DMS79 treated with DMSO at 0.1 percent for 48 hours (cell line): ENCODE measurements at regions not wholly inside any gene's neighbourhood (a gene's known extent, or its start where the extent isn't known, plus 50 kb on each side); places are given as distances from the start of the nearest gene placed in this dataset.
A peak's percentile ranks its signal among the peaks of the same experiment; 100 is the strongest.

ENCODE experiments used
- DNase-seq: peaks from one replicate; lab custom pipeline; 2025; lab: John Stamatoyannopoulos, UW

DNA sequence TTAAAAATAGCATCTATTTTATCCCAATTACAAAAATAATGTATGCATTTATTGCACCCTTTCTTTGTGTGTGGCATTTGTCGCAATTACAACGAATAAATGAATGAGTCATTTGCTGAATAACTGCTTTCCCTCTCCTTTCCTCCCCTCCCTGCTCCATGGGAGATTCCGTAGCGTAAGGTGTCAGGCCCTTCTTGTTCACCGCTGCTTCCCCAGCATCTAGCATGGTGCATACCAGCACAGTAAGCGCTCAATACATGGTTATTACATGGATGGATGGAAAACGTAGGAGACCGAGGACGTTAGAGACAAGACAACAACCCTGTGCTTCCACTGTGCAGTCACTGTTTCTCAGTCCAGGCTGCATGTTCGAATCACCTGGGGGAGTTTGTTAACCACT lies 336.0 kb upstream of the EEF2KMT start:
- DNase-seq, result no peak

DNA sequence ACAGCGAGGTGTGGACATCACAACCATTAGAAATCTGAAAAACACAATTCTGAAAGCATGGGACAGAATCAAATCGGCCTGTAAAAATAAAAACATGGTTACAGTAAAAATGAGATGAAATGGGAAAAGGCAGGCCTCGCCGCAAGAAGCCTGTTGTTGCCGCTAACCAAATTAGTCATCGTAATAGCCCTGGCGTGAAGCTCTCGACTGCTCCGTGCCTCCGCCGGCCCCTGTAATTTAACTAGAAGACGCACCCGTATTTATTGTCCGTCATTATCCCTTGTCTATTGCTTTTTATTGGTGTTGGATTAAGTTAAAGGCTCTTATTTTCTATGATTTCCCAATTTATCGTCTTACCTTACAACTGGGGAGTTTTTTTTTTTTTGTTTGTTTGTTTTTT lies 334.6 kb upstream of the EEF2KMT start:
- DNase-seq, result no peak

DNA sequence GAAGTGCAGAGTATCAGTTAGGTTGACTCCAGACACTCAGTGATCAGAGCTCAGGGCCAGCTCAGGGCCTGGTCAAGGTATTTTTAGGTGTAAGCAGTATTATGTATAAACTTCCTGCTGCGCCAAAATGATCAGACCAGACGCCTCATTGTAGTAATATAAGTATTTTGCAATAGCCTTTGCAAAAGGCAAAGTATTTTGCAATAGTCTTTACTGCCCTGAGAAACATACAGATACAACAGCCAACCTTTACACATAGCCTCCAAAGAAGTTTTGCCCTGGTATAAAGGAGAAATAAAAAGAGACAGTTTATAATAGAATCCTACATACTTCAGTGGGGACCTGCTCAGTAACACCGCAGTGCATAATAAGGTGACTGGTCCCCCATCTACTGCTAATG lies 333.0 kb upstream of the EEF2KMT start:
- DNase-seq, result no peak

DNA sequence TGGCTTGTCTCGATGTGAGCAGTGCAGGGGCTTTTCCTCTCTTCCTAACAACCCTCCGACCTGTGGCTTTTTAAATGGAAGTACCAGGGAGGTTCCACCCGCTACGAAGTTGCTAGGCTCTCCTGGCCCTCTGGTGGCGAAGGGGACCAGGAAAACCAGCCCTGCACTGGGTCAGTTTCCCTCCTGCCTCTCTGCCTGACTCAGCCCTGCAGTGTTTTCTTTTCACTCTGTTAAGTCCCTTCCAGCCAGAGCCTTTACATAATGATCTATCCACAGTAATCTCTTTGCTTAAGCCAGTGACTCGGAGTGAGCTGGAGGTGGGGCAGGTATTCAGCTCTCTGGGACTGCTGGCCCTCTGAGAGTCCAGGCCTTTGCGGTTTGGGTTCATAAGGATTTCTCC lies 331.3 kb upstream of the EEF2KMT start:
- no peak for DNase-seq

DNA sequence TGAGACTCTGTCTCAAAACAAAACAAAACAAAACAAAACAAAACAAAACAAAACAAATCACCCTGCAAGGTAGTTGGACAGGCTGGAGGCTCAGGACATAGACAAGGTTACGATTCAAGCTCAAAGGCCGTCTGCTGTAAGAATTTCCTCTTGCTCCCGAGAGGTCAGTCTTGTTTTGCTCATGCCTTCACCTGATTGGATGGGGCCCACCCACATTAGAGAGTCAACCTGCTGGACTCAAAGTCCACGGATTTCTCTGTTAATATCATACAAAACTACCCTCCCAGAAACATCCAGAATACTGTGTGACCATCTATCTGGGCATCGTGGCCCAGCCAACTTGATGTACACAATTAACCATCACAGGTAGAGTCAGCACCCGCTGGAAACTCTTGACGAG lies 330.0 kb upstream of the EEF2KMT start:
- DNase-seq, result no peak

DNA sequence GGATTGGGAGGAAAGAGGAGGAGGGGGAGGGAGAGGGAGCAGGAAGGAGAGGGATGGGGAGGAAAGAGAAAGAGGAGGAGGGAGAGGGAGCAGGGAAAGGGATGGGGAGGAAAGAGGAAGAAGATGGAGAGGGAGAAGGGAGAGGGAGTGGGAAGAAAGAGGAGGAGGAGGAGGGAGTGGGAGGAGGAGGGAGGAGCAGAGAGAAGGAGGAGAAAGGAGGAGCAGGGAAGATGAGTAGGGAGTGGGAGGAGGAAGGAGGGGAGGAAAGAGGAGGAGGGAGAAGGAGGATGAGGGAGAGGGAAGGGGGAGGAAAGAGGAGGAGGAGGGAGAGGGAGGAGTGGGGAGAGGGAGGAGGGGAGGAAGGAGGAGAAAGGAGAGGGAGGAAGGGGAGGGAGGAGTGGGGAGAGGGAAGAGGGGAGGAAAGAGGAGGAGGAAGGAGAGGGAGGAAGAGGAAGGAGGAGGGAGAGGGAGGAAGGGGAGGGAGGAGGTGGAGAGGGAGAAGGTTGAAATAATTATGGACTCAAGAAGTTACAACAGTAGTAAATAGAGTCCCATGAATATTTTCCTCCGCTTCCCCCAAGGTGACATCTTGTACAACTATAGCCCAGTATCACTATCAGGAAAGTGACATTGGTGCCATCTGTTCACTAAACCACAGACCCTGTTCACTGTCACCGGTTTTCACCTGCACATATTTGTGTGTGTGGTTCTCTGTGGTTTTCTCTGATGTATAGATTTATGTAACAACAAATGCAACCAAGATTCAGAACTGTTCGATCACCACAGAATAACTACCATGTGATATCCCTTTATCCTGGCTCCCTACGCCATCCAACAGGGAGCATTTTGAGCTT lies 325.3 kb upstream of the EEF2KMT start:
- DNase-seq, result no peak

DNA sequence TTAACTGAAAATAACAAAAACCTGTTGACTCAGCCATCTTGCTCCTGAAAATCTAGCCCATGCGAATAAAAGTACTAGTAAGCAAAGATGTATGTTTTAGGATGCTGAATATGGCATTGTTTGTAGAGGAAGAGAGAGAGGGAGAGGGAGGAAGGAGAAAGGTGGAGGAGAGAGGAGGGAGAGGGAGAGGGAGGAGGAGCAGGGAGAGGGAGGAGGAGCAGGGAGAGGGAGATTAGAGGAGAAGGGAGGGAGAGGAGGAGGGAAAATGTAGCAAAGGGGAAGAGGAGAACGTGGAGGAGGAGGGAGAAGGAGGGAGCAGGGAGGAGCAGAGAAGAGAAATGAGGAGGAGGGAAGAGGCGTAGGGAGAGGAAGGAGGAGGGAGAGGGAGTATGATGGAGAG lies 324.5 kb upstream of the EEF2KMT start:
- DNase-seq, result no peak

DNA sequence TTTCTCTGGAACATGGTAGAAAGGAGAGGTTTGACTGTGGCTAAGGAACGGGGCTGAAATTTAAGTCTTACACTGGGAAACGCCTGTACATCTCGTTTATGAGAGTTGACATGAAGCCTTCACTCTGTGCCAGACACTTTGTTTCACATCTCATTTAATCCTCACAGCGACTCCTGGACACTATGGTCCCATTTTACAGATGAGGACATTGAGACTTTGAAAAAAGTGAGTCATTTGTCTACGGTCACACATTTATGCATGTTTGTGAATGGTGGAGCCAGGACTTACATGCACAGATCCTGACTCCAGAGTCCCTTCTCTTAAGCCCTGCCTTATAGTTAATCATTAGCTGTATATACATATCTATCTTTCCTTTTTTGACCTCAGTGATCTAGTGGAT lies 318.4 kb upstream of the EEF2KMT start:
- DNase-seq, result no peak

DNA sequence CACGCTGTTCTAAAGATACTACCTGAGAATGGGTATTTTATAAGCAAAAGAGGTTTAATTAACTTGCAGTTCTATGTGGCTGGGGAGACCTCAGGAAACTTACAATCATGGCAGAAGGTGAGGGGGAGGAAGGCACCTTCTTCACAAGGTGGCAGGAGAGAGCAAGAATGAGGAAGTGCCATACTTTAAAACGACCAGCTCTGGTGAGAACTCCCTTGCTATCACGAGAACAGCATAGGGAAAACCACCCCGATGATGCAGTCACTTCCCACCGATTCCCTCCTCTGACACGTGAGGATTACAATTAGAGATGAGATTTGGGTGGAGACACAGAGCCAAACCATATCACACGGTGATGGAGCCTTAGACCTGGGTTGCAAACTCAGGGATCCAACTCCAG lies 317.5 kb upstream of the EEF2KMT start:
- no peak for DNase-seq

DNA sequence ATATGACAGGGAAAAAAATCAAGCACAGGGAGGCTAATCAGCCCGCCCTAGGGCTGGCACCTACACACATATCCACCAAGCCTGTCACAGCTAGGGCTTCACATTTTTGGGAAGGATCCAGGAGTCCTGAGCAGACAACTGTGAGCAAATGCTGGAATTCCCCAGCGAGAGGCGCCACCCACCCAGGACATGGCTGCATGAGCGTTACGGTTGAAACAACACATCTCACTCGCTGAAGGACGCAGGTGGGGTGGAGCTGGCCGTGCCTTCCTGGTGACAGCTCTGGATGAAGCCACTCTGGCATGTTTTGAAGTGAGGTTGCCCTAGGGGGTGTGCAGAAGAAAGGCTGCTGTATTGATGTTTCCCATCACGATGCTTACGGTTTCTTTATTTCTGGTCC lies 315.1 kb upstream of the EEF2KMT start:
- DNase-seq, result peak; percentile 88

DNA sequence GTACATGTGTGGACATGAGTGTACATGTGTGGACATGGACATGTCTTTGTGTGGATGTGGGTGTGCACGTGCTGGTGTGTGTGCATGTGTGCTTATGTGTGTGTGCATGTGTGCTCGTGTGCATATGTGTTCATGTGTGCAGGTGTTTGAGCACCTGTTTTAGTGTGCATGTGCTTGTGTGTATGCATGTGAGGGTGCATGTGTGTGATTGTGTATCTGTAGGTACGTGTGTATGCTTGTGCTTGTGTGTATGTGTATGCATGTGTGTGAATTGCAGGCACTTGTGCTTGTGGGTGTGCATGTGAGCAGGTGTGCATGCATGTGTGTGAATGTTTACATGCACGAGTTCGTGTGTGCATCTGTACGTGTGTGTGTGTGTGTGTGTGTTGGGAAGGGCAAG lies 300.6 kb upstream of the EEF2KMT start:
- DNase-seq, result no peak

DNA sequence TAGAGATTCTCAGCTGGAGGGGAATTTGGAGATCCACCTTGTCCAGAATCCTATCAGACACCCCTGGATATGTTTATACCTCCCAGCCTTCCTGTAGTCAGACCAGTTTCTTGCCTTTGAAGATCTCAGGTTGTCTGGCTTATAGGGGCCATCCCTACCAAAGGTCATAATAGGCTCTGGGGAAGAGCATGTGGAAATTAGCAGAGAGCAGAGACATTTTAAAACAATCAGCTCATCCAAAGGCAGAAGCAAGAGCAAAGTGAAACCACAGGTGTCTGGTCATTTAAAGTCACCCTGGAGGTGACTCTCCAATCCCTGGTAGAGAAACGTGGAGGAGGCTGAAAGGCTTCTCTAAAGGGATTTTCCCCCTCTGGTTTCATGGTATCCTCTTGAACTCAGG lies 299.3 kb upstream of the EEF2KMT start:
- DNase-seq, result no peak

DNA sequence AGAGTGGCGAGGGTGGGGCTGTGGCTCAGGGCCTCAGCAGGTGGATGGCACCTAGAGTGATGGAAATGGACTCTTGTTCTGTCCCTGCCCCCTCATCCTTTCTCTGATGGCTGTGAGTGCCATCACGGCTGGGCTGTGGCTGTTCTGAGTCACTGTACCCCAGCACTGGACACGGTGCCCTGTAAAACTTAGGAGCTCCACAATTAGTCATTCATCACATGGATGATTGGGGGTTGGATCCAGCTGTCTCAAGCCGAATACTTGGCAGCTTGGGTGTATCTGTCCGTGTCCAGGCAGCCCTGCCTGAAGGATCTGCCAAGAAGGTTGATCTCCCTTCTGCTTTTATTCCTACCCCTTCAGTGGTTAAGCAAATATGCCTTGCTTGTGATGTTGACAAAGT lies 295.5 kb upstream of the EEF2KMT start:
- no peak for DNase-seq

DNA sequence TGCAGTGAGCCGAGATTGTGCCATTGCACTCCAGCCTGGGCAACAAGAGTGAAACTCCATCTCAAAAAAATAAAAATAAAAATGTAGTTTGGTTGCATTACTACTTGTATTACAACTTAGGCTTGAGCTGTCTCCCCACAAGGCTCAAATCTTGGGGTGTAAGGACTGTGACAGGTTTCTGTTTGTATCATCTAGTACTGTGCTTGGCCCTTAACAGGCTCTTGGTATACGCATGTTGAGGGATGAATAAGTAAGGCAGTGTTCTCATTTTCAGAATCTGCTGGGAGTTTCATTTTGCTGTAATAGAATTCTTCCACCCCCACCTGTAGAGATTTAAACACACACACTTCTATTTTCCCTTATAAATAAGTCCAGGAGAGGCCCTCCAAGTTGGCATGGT lies 289.4 kb upstream of the EEF2KMT start:
- no peak for DNase-seq

DNA sequence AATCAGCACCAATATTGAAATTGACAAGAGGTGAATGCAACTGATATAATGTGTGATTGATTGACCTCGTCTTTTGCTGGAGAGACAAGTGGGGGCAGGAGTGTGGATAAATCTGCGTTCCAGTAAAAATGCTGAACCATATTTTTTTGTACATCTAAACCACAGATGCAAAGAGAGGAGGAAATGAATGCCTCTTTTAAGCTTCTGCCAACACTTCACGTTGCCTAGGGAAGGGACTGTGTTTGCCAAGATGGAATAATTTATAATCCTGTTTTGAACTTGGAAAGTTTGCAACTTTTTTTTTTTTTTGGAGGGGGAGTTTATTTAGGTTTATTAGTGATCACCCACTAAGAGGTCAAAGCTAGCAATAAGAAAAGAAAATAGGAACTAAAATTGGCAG lies 288.2 kb upstream of the EEF2KMT start:
- DNase-seq, result peak; percentile 51

DNA sequence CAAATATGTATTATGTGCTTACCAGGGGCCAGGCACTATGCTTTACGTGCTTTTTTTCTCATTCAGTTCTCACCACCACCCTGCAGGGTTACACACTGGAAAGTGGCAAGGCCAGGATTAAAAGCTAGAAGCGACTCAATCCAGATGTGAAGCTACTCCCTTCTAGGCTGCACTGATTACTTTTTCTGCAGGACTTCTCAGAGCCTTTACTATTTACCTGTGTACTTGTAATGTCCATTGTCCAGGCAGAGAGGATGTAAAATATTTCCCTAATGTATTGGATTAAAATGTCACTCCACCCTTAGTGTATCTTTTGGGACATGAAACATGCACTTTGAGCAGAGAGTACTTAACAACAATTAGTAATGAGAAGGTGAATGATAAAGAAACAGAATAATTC lies 287.5 kb upstream of the EEF2KMT start:
- DNase-seq, result no peak

DNA sequence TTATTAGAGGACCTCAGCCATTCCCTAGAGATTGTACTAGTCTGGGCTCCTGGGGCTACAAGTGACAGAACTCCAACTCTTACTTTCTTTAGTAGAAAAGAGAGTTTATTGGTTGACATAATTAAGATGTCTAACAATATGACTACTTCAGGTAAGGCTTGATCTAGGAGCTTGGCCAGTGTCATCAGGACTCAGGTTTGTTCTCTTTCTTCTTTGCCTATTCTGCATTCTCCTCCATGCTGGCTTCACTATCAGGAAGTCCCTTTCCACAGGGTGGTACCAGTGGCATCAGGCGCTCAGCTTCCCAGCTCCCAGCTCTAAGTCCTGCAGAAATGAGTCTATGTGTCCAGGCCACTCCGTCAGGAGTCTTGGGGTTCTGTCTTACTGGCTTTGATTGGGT lies 286.1 kb upstream of the EEF2KMT start:
- no peak for DNase-seq

DNA sequence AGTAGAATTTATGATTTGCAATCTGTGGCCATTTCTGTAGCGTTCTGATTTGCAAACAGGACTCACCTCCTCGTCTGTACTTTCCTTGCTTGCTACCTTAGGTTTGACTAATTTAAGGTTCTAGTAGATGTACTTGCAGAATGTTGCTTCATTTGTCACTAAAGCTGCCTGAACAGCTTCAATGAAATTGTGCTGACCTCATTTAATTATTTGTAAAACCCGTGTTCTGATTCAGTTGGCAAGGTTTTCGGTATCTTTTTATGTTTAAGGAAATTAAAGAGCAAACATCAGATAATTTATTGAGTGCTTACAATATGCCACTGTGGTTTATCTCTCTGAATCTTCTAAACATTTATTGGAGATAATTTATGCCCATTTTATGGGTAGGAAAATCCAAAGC lies 284.9 kb upstream of the EEF2KMT start:
- no peak for DNase-seq

DNA sequence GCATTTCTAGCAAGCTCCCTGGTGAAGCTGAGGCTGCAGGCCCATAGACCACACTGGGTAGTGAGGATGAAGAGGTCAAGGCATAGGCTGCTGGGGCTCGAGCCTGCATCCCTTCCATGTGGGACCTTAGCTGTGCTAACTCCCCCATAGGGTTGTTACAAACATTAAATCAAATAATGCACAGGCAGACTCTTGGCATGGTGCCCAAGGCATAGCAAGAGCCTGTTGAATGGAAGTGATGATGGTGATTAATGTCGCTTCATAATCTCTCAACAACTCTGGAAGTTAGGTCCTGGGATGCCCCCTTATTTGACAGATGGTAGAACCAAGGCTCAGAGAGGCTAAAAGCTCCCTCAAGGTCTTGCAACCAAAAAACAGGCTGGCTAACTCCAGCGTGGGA lies 283.9 kb upstream of the EEF2KMT start:
- DNase-seq, result no peak

DNA sequence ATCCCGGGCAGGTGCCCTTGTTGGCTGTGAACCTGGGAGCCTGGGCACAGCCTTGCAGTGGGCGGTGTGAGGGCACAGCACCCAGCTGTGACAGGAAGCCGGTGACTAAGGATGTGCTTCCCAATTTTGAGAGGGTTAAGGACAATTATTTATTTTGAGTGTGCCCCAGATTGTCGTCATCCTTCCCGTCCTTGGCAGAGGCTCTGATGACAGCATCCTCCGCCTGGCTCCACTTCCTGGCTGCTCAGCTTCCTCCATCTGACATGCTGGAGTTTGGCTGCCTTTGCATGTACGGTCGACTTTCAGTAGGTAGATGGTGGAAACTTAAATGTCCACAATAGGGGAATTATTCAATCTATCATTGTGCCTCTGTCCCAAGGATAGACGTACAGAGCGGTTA lies 282.4 kb upstream of the EEF2KMT start:
- no peak for DNase-seq

DNA sequence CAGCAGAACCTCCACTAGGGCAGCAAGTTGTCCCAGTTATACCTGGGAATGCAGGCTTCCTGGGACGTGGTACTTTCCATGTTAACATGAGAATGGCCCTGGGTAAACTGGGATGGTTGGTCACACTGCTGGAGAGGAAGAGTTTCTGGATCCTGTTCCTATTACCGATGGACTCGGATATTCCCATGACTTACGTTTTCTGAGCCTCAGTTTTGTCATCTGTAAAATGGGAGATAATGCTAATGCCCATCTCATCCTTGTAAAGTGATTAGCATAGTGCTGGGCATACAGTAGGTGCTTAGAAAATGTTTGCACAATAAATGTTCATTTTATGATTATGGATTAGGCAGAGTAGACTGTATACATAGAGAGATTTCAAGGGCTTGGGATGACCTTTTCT lies 280.9 kb upstream of the EEF2KMT start:
- no peak for DNase-seq

DNA sequence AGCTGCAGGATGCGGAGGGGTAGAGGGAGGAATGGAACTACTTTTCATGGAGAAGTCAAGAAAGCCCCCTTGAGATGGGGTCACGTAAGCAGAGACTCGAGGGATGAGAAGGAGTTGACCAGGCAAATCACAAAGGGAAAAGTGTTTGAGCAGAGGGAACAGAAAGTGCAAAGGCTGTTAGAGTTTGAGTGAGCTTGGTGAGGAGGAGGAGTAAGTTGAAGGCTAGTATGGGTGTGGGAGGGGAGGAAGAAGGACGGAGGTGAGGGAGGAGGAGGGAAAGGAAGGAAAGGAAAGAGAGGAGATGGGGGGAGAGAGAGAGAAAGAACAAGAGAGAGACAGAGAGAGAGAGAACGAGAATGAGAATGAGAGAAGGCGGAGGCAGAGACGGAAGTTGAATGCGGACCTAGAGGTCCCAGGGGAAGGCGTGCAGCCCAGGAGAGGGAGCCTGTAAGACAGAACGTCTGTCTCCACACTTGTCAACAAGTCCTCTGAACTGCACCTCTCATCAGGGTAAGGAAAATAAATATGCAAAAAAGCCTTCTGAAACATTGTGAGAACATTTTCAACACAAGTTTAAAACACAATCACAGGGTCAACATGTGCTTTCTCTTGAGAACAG lies 279.8 kb upstream of the EEF2KMT start:
- no peak for DNase-seq

DNA sequence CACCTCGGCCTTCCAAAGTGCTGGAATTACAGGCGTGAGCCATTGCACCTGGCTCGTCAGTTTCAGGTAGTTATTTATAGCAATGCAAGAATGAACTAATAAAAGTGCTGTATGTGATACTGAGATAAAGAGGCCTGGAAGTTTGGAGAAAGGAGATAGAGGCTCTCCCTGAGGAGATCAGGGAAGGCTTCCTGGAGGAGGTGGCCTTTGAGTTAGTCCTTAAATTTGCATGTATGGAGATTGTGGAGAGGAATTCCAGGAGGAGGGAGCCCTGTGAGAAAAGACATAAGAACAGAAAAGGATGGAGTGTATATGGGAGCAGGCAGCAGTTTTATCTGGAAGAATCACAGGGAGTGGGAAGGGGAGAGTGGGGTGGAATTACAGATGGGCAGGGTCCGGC lies 276.6 kb upstream of the EEF2KMT start:
- no peak for DNase-seq

DNA sequence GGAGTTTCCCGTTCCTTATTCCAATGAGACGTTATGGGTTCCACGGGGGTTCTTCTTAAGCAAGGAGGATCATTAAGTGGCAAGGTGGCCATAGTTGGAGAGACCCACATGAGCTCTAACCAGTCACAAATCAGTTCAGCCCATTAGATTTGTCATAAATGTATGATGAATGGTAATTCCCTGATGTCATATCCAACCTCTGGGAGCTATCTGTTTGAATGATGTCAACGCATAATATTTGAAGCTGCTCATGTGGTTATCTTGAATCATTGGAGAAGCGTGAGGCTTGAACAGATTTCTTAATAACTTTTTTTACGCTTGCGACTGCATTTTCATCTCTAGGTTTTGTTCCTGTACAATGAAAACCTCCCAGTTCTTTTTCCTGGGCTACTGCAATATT lies 270.4 kb upstream of the EEF2KMT start:
- DNase-seq, result no peak
